GM10266 (cell line): ENCODE measurements at regions not wholly inside any gene's neighbourhood (a gene's known extent, or its start where the extent isn't known, plus 50 kb on each side); places are given as distances from the start of the nearest gene placed in this dataset.

ENCODE experiments used
- DNase-seq: peaks from one replicate; pipeline ENCODE4 v3.0.0; 2012; ENCODE audit errors: extremely low spot score
- TF ChIP-seq, protein P1 (sequence below): IDR thresholded peaks from 2 replicates; pipeline ENCODE4 v1.5.1; 2012; ENCODE audit warnings: mild to moderate bottlenecking, low read depth; ENCODE audit not compliant: control insufficient read depth, insufficient read depth; ENCODE audit errors: missing control alignments

DNA sequence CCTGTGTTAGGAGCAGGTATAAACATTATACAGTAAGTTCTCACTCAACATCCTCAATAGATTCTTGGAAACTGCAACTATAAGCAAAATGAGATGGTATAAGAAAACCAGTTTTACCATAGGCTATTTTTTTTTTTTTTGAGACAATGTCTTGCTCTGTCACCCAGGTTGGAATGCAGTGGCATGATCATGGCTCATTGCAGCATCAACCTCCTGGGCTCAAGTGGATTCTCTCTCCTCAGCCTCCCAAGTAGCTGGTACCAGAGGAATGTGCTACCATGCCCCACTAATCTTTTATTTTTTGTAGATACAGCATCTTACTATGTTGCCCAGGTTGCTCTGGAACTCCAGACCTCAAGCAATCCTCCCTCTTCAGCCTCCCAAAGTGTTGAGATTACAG lies 50.1 kb upstream of the ADRB2 start:
- TF ChIP-seq, protein P1, sequence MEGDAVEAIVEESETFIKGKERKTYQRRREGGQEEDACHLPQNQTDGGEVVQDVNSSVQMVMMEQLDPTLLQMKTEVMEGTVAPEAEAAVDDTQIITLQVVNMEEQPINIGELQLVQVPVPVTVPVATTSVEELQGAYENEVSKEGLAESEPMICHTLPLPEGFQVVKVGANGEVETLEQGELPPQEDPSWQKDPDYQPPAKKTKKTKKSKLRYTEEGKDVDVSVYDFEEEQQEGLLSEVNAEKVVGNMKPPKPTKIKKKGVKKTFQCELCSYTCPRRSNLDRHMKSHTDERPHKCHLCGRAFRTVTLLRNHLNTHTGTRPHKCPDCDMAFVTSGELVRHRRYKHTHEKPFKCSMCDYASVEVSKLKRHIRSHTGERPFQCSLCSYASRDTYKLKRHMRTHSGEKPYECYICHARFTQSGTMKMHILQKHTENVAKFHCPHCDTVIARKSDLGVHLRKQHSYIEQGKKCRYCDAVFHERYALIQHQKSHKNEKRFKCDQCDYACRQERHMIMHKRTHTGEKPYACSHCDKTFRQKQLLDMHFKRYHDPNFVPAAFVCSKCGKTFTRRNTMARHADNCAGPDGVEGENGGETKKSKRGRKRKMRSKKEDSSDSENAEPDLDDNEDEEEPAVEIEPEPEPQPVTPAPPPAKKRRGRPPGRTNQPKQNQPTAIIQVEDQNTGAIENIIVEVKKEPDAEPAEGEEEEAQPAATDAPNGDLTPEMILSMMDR: no peak
- DNase-seq: no peak
